ENCODE measurements at regions not wholly inside any gene's neighbourhood (a gene's known extent, or its start where the extent isn't known, plus 50 kb on each side); places are given as distances from the start of the nearest gene placed in this dataset.

GRCh38 chr2:7881466-7881865 is 800.4 kb upstream of the ID2 start:
- Histone ChIP-seq H3K79me1 (ENCODE audit: insufficient read depth, low read depth, low read length, poor library complexity, severe bottlenecking) (peaks cover 5% of the 10 kb centered on the region), H3K27me3 (ENCODE audit: insufficient read depth, low read length) (no peaks in the 10 kb centered on the region), H3K9me3 (ENCODE audit: control insufficient read depth, low read depth, low read length) (no peaks in the 10 kb centered on the region), H2BK15ac (ENCODE audit: low read depth, low read length) (no peak overlapping the region), H2BK5ac (ENCODE audit: insufficient read length, low read length) (no peak overlapping the region), H2BK12ac (ENCODE audit: insufficient read length, low read depth, low read length) (no peak overlapping the region), H2AFZ (ENCODE audit: low read length) (no peak overlapping the region), H2AK5ac (ENCODE audit: insufficient read length, low read length) (no peak overlapping the region), H3K27ac (ENCODE audit: insufficient read length, low read depth, low read length) (no peak overlapping the region), H3K4me2 (ENCODE audit: insufficient read depth, insufficient read length, low read length) (peak overlapping the region; percentile 99), H3K23me2 (ENCODE audit: insufficient read length, low read depth, low read length, poor library complexity, severe bottlenecking) (peaks cover 20% of the 10 kb centered on the region), H2BK20ac (ENCODE audit: low read depth, low read length, poor library complexity, severe bottlenecking) (no peak overlapping the region), H3K56ac (ENCODE audit: insufficient read length, low read depth, low read length) (no peak overlapping the region), H3K79me2 (ENCODE audit: insufficient read depth, low read length) (peaks cover 61% of the 10 kb centered on the region), H3K4ac (ENCODE audit: low read depth, low read length) (no peak overlapping the region), H3T11ph (ENCODE audit: low read length) (no peak overlapping the region), H3K18ac (ENCODE audit: insufficient read length, low read depth, low read length) (no peak overlapping the region), H4K5ac (ENCODE audit: insufficient read length, low read depth, low read length) (no peak overlapping the region), H3K4me1 (ENCODE audit: insufficient read depth, low read length) (peaks cover 14% of the 10 kb centered on the region), H2BK120ac (ENCODE audit: low read depth, low read length, poor library complexity, severe bottlenecking) (no peak overlapping the region), H4K20me1 (ENCODE audit: control insufficient read depth, insufficient read depth, insufficient read length) (no peaks in the 10 kb centered on the region), H4K8ac (replicated peaks; ENCODE audit: insufficient read length, low read depth, low read length) (no peak overlapping the region), H3K23ac (ENCODE audit: insufficient read length, low read depth, low read length) (no peak overlapping the region), H4K91ac (ENCODE audit: insufficient read length, low read depth, low read length) (no peak overlapping the region), H3K14ac (ENCODE audit: insufficient read depth, low read length) (no peak overlapping the region), H3K9ac (ENCODE audit: extremely low read depth, insufficient read length, low read length) (no peak overlapping the region)
- peaks cover 24 to 66% (median 27%) of the 10 kb centered on the region in 3 experiments; a peak in 6 of 7 replicates for H3K36me3 Mint-ChIP-seq (ENCODE audit: insufficient read depth in 1 of 3, low read depth in 3 of 3)
- DNase-seq = no peak
- H3K27me3 Mint-ChIP-seq (ENCODE audit: low read depth) = no peaks in the 10 kb centered on the region
- WGBS (ENCODE audit: extremely low coverage, insufficient read length, low lambda C conversion rate) = no CpG with 5 or more reads among the region's 4 CpGs
- H3K27ac Mint-ChIP-seq = peak overlapping the region in 2 of 3 experiments; percentile 37 to 85; a peak in 4 of 7 replicates
- H3K9me3 Mint-ChIP-seq = peaks cover 0 to 2% of the 10 kb centered on the region in 2 experiments; a peak in 2 of 5 replicates
- no peak for TF ChIP-seq CTCF (conservative IDR thresholded peaks at IDR 0.05)
- peaks cover 50 to 66% of the 10 kb centered on the region in 2 experiments for H3K4me1 Mint-ChIP-seq
- peak overlapping the region in 1 of 2 experiments; percentile 11; a peak in 1 of 5 replicates for H3K4me3 Mint-ChIP-seq

Measured in H9 (cell line).